Osteoblast (primary cell): ENCODE measurements at regions not wholly inside any gene's neighbourhood (a gene's known extent, or its start where the extent isn't known, plus 50 kb on each side); places are given as distances from the start of the nearest gene placed in this dataset.
A peak's percentile ranks its signal among the peaks of the same experiment; 100 is the strongest.

Experiments
- DNase-seq: peaks from one replicate; pipeline ENCODE4 v3.0.0; 2011; ENCODE audit warnings: low spot score, mixed read lengths; ENCODE audit not compliant: insufficient read length; ENCODE audit errors: missing footprints
- H2AFZ ChIP-seq: 2 replicates; pipeline ENCODE4 v1.6.0; 2011; ENCODE audit warnings: mild to moderate bottlenecking, low read length
- H3K27ac ChIP-seq: 2 replicates; pipeline ENCODE4 v1.5.1; 2011; ENCODE audit warnings: mild to moderate bottlenecking, low read depth, low read length, moderate library complexity
- H3K27me3 ChIP-seq: 2 replicates; pipeline ENCODE4 v1.6.0; 2012; ENCODE audit warnings: mild to moderate bottlenecking, control low read depth, inconsistent platforms, low read length, moderate library complexity; ENCODE audit not compliant: insufficient read depth
- H3K36me3 ChIP-seq: 2 replicates; pipeline ENCODE4 v1.5.1; 2011; ENCODE audit warnings: mild to moderate bottlenecking, low read length, control low read depth, moderate library complexity; ENCODE audit not compliant: insufficient read depth
- H3K4me1 ChIP-seq: 2 replicates; pipeline ENCODE4 v1.5.1; 2011; ENCODE audit warnings: mild to moderate bottlenecking, low read length, control low read depth, moderate library complexity; ENCODE audit not compliant: insufficient read depth
- H3K4me2 ChIP-seq: 2 replicates; pipeline ENCODE4 v1.6.0; 2011; ENCODE audit warnings: mild to moderate bottlenecking, low read length; ENCODE audit not compliant: insufficient read depth
- H3K4me3 ChIP-seq: fragments of 200-600 bp; sonication (generic); 3 replicates; pipeline ENCODE4 v1.5.1; 2012; ENCODE audit warnings: mild to moderate bottlenecking, low read length, inconsistent platforms; ENCODE audit not compliant: insufficient read depth
- H3K79me2 ChIP-seq: 2 replicates; pipeline ENCODE4 v1.6.0; 2012; ENCODE audit warnings: mild to moderate bottlenecking, low read length, control low read depth, inconsistent platforms; ENCODE audit not compliant: insufficient read depth
- H3K9me3 ChIP-seq: 2 replicates; pipeline ENCODE4 v1.5.1; 2011; ENCODE audit warnings: low read depth, low read length, control low read depth
- H4K20me1 ChIP-seq: 2 replicates; pipeline ENCODE4 v1.6.0; 2012; ENCODE audit warnings: mild to moderate bottlenecking, low read length, control low read depth; ENCODE audit not compliant: insufficient read depth
- CTCF ChIP-seq: IDR thresholded peaks from 2 replicates; pipeline ENCODE4 v1.5.1; 2011; ENCODE audit warnings: mild to moderate bottlenecking, low read depth, low read length, moderate library complexity; ENCODE audit errors: extremely low read depth

DNA sequence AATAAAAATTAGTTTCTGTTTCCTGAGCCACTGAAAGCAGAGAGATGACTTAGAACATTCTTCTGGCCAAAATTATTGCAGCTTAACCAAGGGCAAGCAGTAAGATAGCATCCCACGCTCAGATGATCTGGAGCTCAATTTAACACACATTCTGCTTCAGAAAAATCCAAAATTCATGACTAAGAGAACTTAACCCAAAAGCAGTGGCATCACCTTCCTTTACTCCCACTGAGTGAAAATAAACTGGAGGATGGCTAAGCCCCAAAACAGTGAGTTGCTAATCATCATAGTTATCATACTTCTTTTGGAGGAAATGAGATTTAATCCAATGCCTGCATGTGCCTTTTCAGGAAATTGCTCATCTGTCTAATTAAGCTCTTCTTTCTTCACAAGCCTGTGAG is 195.4 kb downstream of the DUSP6 start:
- H3K27ac ChIP-seq, result peak overlapping the region; percentile 77
- no peak for TF ChIP-seq CTCF

DNA sequence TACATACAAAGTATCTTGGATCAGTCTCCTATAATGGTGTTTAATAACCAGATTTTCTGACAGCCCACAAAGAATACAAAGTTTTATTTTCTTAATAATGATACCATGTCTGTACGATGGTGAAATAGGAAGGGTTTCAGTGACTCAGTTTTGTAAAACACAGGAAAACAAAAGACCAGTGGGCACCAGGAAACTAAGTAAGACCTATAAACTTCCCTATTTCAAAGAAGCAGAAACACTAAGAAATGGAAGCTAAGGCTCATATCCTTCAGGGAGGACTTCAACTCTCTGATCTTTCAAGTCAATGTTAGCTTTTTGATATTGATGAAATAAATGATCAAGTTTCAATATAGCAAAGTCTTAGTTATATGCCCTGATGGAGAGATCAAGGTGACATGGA is 196.0 kb downstream of the DUSP6 start:
- Histone ChIP-seq H3K79me2 (no peaks in the 10 kb centered on the region), H3K36me3 (no peaks in the 10 kb centered on the region), H3K27me3 (no peaks in the 10 kb centered on the region), H3K27ac (peak overlapping the region; percentile 77), H3K4me3 (no peak overlapping the region), H2AFZ (no peak overlapping the region), H3K9me3 (no peaks in the 10 kb centered on the region), H3K4me1 (peaks cover 40% of the 10 kb centered on the region), H4K20me1 (no peaks in the 10 kb centered on the region), H3K4me2 (peak overlapping the region; percentile 62)
- DNase-seq, result no peak
- no peak for TF ChIP-seq CTCF

More for the DNA sequence above, 195.4 kb downstream of the DUSP6 start:
- Histone ChIP-seq H3K36me3 (no peaks in the 10 kb centered on the region), H3K4me3 (no peak overlapping the region), H2AFZ (no peak overlapping the region), H3K4me1 (peaks cover 45% of the 10 kb centered on the region), H3K79me2 (no peaks in the 10 kb centered on the region), H3K9me3 (no peaks in the 10 kb centered on the region), H3K4me2 (peak overlapping the region; percentile 62), H3K27me3 (no peaks in the 10 kb centered on the region), H4K20me1 (no peaks in the 10 kb centered on the region)
- DNase-seq, result no peak

DNA sequence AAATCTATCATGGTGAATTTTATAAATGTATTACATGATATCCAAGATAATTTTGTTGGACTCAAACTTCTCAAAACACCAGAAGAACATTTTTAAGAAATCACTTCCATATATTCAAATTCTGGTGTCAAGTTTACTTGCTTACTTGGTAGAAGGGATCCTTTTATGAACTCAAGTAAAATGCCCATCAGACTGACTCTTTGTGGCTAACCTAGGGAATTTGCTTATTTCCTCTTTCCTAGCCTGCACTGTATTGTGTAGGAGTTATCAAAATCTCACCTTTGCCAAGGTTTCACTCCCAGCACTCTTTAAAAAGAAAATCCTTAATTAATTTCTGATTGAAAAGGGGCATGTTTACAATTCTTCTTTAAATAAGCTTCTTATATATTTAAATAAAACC is 196.5 kb downstream of the DUSP6 start:
- Histone ChIP-seq H3K4me3 (no peak overlapping the region), H3K4me2 (no peak overlapping the region), H3K27me3 (no peaks in the 10 kb centered on the region), H3K36me3 (no peaks in the 10 kb centered on the region), H3K9me3 (no peaks in the 10 kb centered on the region), H3K27ac (peak overlapping the region; percentile 77), H3K79me2 (no peaks in the 10 kb centered on the region), H3K4me1 (peaks cover 35% of the 10 kb centered on the region), H4K20me1 (no peaks in the 10 kb centered on the region), H2AFZ (no peak overlapping the region)
- no peak for DNase-seq
- no peak for TF ChIP-seq CTCF

- TF ChIP-seq CTCF, result peak; percentile 11
- H2AFZ ChIP-seq, result no peak overlapping the region
- DNase-seq, result no peak
- no peaks in the 10 kb centered on the region for H3K9me3 ChIP-seq
- peaks cover 26% of the 10 kb centered on the region for H3K4me1 ChIP-seq
- H3K4me2 ChIP-seq, result no peak overlapping the region
- H3K27ac ChIP-seq, result peak overlapping the region; percentile 77
- no peaks in the 10 kb centered on the region for H4K20me1 ChIP-seq
- H3K4me3 ChIP-seq, result no peak overlapping the region
- H3K36me3 ChIP-seq, result no peaks in the 10 kb centered on the region
- no peaks in the 10 kb centered on the region for H3K27me3 ChIP-seq
- no peaks in the 10 kb centered on the region for H3K79me2 ChIP-seq
Measured at GRCh38 chr12:89154743-89155499, 197.4 kb downstream of the DUSP6 start.
